ENCODE measurements at regions not wholly inside any gene's neighbourhood (a gene's known extent, or its start where the extent isn't known, plus 50 kb on each side); places are given as distances from the start of the nearest gene placed in this dataset.

DNA sequence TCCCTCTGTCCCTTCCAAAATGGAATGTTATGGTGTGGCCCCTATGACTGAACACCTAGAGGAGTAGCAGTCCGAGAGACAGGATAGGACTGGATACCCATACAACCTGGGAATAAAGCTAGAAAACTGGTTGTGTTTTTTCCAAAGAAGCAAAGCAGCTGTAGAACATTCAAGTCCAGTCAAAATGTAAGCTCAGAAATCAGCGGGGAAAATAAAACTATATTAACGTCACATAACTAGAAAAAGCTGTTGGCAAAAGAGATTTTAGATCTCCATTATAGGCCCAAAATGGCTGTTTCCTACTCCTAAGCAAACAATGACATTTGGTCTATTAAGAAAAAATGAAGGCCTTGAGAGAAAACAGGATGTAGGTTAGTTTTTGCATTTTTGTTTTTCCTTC is 177.7 kb downstream of the PTN start:
- no peaks in the 10 kb centered on the region for H3K4me1 ChIP-seq (ENCODE audit: control insufficient read depth in 4 of 4, insufficient read depth in 4 of 4, low read length in 3 of 4)
- H3K27me3 ChIP-seq (ENCODE audit: control insufficient read depth in 4 of 4, insufficient read depth in 4 of 4, low read length in 3 of 4), result peaks cover 0 to 3% (median 0%) of the 10 kb centered on the region in 4 donors
- no peaks in the 10 kb centered on the region for H3K9me3 ChIP-seq (ENCODE audit: control insufficient read depth in 4 of 4, low read length in 3 of 4)
- DNase-seq (ENCODE audit: low spot score), result no peak
- no peak overlapping the region for H3K4me3 ChIP-seq (ENCODE audit: low read depth in 1 of 3, low read length in 3 of 3)
- no peaks in the 10 kb centered on the region for H3K36me3 ChIP-seq (ENCODE audit: control insufficient read depth in 4 of 4, insufficient read depth in 3 of 4, low read depth in 1 of 4, low read length in 3 of 4)
- TF ChIP-seq, protein P1, sequence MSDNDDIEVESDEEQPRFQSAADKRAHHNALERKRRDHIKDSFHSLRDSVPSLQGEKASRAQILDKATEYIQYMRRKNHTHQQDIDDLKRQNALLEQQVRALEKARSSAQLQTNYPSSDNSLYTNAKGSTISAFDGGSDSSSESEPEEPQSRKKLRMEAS (IDR thresholded peaks at IDR 0.05), result no peak
- TF ChIP-seq RAD21 (IDR thresholded peaks at IDR 0.05), result no peak
- no peak for TF ChIP-seq ATF3 (IDR thresholded peaks at IDR 0.05)
- TF ChIP-seq JUND (IDR thresholded peaks at IDR 0.05), result no peak
- TF ChIP-seq REST (IDR thresholded peaks at IDR 0.05), result no peak
- TF ChIP-seq YY1 (IDR thresholded peaks at IDR 0.05), result no peak
- no peak overlapping the region for H3K27ac ChIP-seq (ENCODE audit: low read depth in 1 of 2, low read length in 2 of 2)
- H3K9ac ChIP-seq (ENCODE audit: low read depth in 1 of 2, low read length in 2 of 2), result no peak overlapping the region
- 90% methylated on average over 3 of the region's 3 CpGs for WGBS

GRCh38 chr7:137165241-137165640 is 178.3 kb downstream of the PTN start:
- Histone ChIP-seq H3K9ac (ENCODE audit: low read depth in 1 of 2, low read length in 2 of 2) (no peak overlapping the region), H3K27ac (ENCODE audit: low read depth in 1 of 2, low read length in 2 of 2) (no peak overlapping the region), H3K9me3 (ENCODE audit: control insufficient read depth in 4 of 4, low read length in 3 of 4) (no peaks in the 10 kb centered on the region), H3K4me1 (ENCODE audit: control insufficient read depth in 4 of 4, insufficient read depth in 4 of 4, low read length in 3 of 4) (no peaks in the 10 kb centered on the region), H3K4me3 (ENCODE audit: low read depth in 1 of 3, low read length in 3 of 3) (no peak overlapping the region), H3K27me3 (ENCODE audit: control insufficient read depth in 4 of 4, insufficient read depth in 4 of 4, low read length in 3 of 4) (peaks cover 0 to 3% (median 0%) of the 10 kb centered on the region in 4 donors), H3K36me3 (ENCODE audit: control insufficient read depth in 4 of 4, insufficient read depth in 3 of 4, low read depth in 1 of 4, low read length in 3 of 4) (no peaks in the 10 kb centered on the region)
- WGBS, result 68% methylated on average over 3 of the region's 3 CpGs
- TF ChIP-seq GABPA (IDR thresholded peaks at IDR 0.05 in 1 of 2, conservative IDR thresholded peaks at IDR 0.05 in 1 of 2), result no peak
- TF ChIP-seq NR2F2 (IDR thresholded peaks at IDR 0.05), result no peak
- no peak for TF ChIP-seq RAD21 (IDR thresholded peaks at IDR 0.05)
- TF ChIP-seq FOXA1 (IDR thresholded peaks at IDR 0.05), result no peak
- no peak for TF ChIP-seq REST (IDR thresholded peaks at IDR 0.05)
- TF ChIP-seq TAF1 (conservative IDR thresholded peaks at IDR 0.05), result no peak
- TF ChIP-seq, protein P2, sequence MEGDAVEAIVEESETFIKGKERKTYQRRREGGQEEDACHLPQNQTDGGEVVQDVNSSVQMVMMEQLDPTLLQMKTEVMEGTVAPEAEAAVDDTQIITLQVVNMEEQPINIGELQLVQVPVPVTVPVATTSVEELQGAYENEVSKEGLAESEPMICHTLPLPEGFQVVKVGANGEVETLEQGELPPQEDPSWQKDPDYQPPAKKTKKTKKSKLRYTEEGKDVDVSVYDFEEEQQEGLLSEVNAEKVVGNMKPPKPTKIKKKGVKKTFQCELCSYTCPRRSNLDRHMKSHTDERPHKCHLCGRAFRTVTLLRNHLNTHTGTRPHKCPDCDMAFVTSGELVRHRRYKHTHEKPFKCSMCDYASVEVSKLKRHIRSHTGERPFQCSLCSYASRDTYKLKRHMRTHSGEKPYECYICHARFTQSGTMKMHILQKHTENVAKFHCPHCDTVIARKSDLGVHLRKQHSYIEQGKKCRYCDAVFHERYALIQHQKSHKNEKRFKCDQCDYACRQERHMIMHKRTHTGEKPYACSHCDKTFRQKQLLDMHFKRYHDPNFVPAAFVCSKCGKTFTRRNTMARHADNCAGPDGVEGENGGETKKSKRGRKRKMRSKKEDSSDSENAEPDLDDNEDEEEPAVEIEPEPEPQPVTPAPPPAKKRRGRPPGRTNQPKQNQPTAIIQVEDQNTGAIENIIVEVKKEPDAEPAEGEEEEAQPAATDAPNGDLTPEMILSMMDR (IDR thresholded peaks at IDR 0.05; ENCODE audit: low read depth, low read length, missing input control), result no peak
- no peak for TF ChIP-seq ATF3 (IDR thresholded peaks at IDR 0.05)
- DNase-seq (ENCODE audit: low spot score), result no peak

Data from liver (tissue), 8 donors.